GM12872 (cell line): ENCODE measurements at regions not wholly inside any gene's neighbourhood (a gene's known extent, or its start where the extent isn't known, plus 50 kb on each side); places are given as distances from the start of the nearest gene placed in this dataset.

Experiments used
- CTCF ChIP-seq: IDR thresholded peaks from 3 replicates; pipeline ENCODE4 v1.5.1; 2011; ENCODE audit warnings: low read depth, mild to moderate bottlenecking, low read length, moderate library complexity; ENCODE audit not compliant: insufficient read depth

- TF ChIP-seq CTCF = no peak
These were observed 397.4 kb downstream of the NPIPA8 start for GRCh38 chr16:17939122-17939536.

GRCh38 chr16:17938546-17938945, 398.0 kb downstream of the NPIPA8 start:
- TF ChIP-seq CTCF = no peak

- TF ChIP-seq CTCF = no peak
These were observed 399.7 kb downstream of the NPIPA8 start for GRCh38 chr16:17936766-17937402.

GRCh38 chr16:17930280-17930679, 406.3 kb downstream of the NPIPA8 start:
- TF ChIP-seq CTCF = no peak

- no peak for TF ChIP-seq CTCF
These were observed 409.6 kb downstream of the NPIPA8 start for GRCh38 chr16:17926866-17927399.

- no peak for TF ChIP-seq CTCF
These were observed 410.1 kb downstream of the NPIPA8 start for GRCh38 chr16:17926461-17926860.

GRCh38 chr16:17925761-17926160, 410.8 kb downstream of the NPIPA8 start:
- TF ChIP-seq CTCF = no peak
